ENCODE measurements at regions not wholly inside any gene's neighbourhood (a gene's known extent, or its start where the extent isn't known, plus 50 kb on each side); places are given as distances from the start of the nearest gene placed in this dataset.

GRCh38 chr1:103265551-103265950, 157.2 kb upstream of the COL11A1 start:
- intact Hi-C loops (cut with micrococcal nuclease): no loop called here
- POLR2A ChIA-PET: no interaction called here

GRCh38 chr1:103259982-103260381, 151.7 kb upstream of the COL11A1 start:
- POLR2A ChIA-PET: no interaction called here
- Mint-ChIP-seq H3K4me3 (no peak overlapping the region), H3K4me1 (ENCODE audit: low read depth) (no peaks in the 10 kb centered on the region), H3K27me3 (no peaks in the 10 kb centered on the region), H3K9me3 (no peaks in the 10 kb centered on the region), H3K27ac (no peak overlapping the region), H3K36me3 (ENCODE audit: low read depth) (no peaks in the 10 kb centered on the region)
- no peak for TF ChIP-seq CTCF (IDR thresholded peaks at IDR 0.05)
- no peak for DNase-seq
- intact Hi-C loops (cut with micrococcal nuclease): no loop called here
- ATAC-seq: no peak
- CTCF ChIA-PET: no interaction called here

More at GRCh38 chr1:103265551-103265950, 157.2 kb upstream of the COL11A1 start:
- ATAC-seq (no peak), DNase-seq (no peak)
- CTCF ChIA-PET: no interaction called here
- Mint-ChIP-seq H3K36me3 (ENCODE audit: low read depth) (no peaks in the 10 kb centered on the region), H3K27ac (no peak overlapping the region), H3K9me3 (no peaks in the 10 kb centered on the region), H3K4me3 (no peak overlapping the region), H3K4me1 (ENCODE audit: low read depth) (no peaks in the 10 kb centered on the region), H3K27me3 (no peaks in the 10 kb centered on the region)
- TF ChIP-seq CTCF (IDR thresholded peaks at IDR 0.05): no peak

GRCh38 chr1:103256490-103256889, 148.2 kb upstream of the COL11A1 start:
- no peak for DNase-seq
- ChIA-PET POLR2A (no interaction called here), CTCF (no interaction called here)
- no peaks in the 10 kb centered on the region for H3K9me3 Mint-ChIP-seq
- no peak overlapping the region for H3K4me3 Mint-ChIP-seq
- no peaks in the 10 kb centered on the region for H3K27me3 Mint-ChIP-seq
- intact Hi-C loops (cut with micrococcal nuclease): no loop called here
- ATAC-seq: no peak
- H3K36me3 Mint-ChIP-seq (ENCODE audit: low read depth): no peaks in the 10 kb centered on the region
- H3K27ac Mint-ChIP-seq: no peak overlapping the region
- no peaks in the 10 kb centered on the region for H3K4me1 Mint-ChIP-seq (ENCODE audit: low read depth)
- no peak for TF ChIP-seq CTCF (IDR thresholded peaks at IDR 0.05)

GRCh38 chr1:103254691-103255090, 146.4 kb upstream of the COL11A1 start:
- no peak for TF ChIP-seq CTCF (IDR thresholded peaks at IDR 0.05)
- H3K27me3 Mint-ChIP-seq: no peaks in the 10 kb centered on the region
- no peak for DNase-seq
- H3K4me1 Mint-ChIP-seq (ENCODE audit: low read depth): no peaks in the 10 kb centered on the region
- intact Hi-C loops (cut with micrococcal nuclease): no loop called here
- ChIA-PET POLR2A (no interaction called here), CTCF (no interaction called here)
- H3K36me3 Mint-ChIP-seq (ENCODE audit: low read depth): no peaks in the 10 kb centered on the region
- H3K4me3 Mint-ChIP-seq: no peak overlapping the region
- H3K9me3 Mint-ChIP-seq: no peaks in the 10 kb centered on the region
- ATAC-seq: no peak
- H3K27ac Mint-ChIP-seq: no peak overlapping the region

GRCh38 chr1:103250441-103250861, 142.1 kb upstream of the COL11A1 start:
- intact Hi-C loops (cut with micrococcal nuclease): no loop called here
- no peak for TF ChIP-seq CTCF (IDR thresholded peaks at IDR 0.05)
- POLR2A ChIA-PET: no interaction called here
- no peak for DNase-seq
- H3K4me1 Mint-ChIP-seq (ENCODE audit: low read depth): no peaks in the 10 kb centered on the region
- no peak overlapping the region for H3K4me3 Mint-ChIP-seq
- no peaks in the 10 kb centered on the region for H3K36me3 Mint-ChIP-seq (ENCODE audit: low read depth)
- H3K9me3 Mint-ChIP-seq: no peaks in the 10 kb centered on the region
- no peak for ATAC-seq
- no peak overlapping the region for H3K27ac Mint-ChIP-seq
- H3K27me3 Mint-ChIP-seq: no peaks in the 10 kb centered on the region
- CTCF ChIA-PET: no interaction called here
